HL-60 (cell line): ENCODE measurements at regions not wholly inside any gene's neighbourhood (a gene's known extent, or its start where the extent isn't known, plus 50 kb on each side); places are given as distances from the start of the nearest gene placed in this dataset.

Source experiments
- DNase-seq, 2 experiments: peaks; one replicate each; pipeline ENCODE4 v3.0.0-alpha.2; 2010 to 2020; ENCODE audit warnings: low read depth in 1 of 2, low spot score in 1 of 2
- H3K27ac ChIP-seq: fragments of 250-450 bp; sonication (Bioruptor Pico); replicated peaks from 2 replicates; pipeline ENCODE4 v1.5.1; 2020; ENCODE audit warnings: mild to moderate bottlenecking, moderate library complexity
- H3K27me3 ChIP-seq: fragments of 250-450 bp; sonication (Bioruptor Pico); 2 replicates; pipeline ENCODE4 v1.5.1; 2021; ENCODE audit warnings: mild to moderate bottlenecking, moderate library complexity; ENCODE audit not compliant: insufficient read depth, poor library complexity, severe bottlenecking
- H3K4me3 ChIP-seq: replicated peaks from 2 replicates; pipeline ENCODE4 v1.5.1; 2011; ENCODE audit warnings: mild to moderate bottlenecking, control low read depth, low read length; ENCODE audit not compliant: insufficient read depth
- CTCF ChIP-seq: IDR thresholded peaks from one replicate; pipeline ENCODE4 v1.5.1; 2011; ENCODE audit warnings: low read length, control low read depth, inconsistent platforms; ENCODE audit not compliant: insufficient read depth
- GABPA ChIP-seq: IDR thresholded peaks from 2 replicates; pipeline ENCODE4 v1.6.1; 2012; ENCODE audit warnings: low read depth
- POLR2AphosphoS5 ChIP-seq: IDR thresholded peaks from 2 replicates; pipeline ENCODE4 v1.6.1; 2012; ENCODE audit warnings: low read depth
- REST ChIP-seq: IDR thresholded peaks from 2 replicates; pipeline ENCODE4 v1.6.1; 2012; ENCODE audit warnings: low read depth; ENCODE audit not compliant: insufficient replicate concordance
- SPI1 ChIP-seq: IDR thresholded peaks from 2 replicates; pipeline ENCODE4 v1.6.1; 2012; ENCODE audit warnings: low read depth, mild to moderate bottlenecking, borderline replicate concordance

- no peak for DNase-seq
- Histone ChIP-seq H3K27me3 (no peaks in the 10 kb centered on the region), H3K27ac (no peak overlapping the region), H3K4me3 (no peak overlapping the region)
- TF ChIP-seq POLR2AphosphoS5 = no peak
- TF ChIP-seq GABPA = no peak
- TF ChIP-seq SPI1 = no peak
- TF ChIP-seq CTCF = no peak
- TF ChIP-seq REST = no peak
Measured at GRCh38 chr5:125413496-125414274, 667.2 kb upstream of the ZNF608 start.

GRCh38 chr5:125415126-125415525 lies 668.7 kb upstream of the ZNF608 start:
- H3K27me3 ChIP-seq = no peaks in the 10 kb centered on the region
- H3K27ac ChIP-seq = no peak overlapping the region
- no peak for DNase-seq
- TF ChIP-seq GABPA (no peak), POLR2AphosphoS5 (no peak), REST (no peak), CTCF (no peak), SPI1 (no peak)
- H3K4me3 ChIP-seq = no peak overlapping the region

GRCh38 chr5:125416055-125416454 lies 669.6 kb upstream of the ZNF608 start:
- H3K27ac ChIP-seq = no peak overlapping the region
- no peaks in the 10 kb centered on the region for H3K27me3 ChIP-seq
- DNase-seq = no peak
- H3K4me3 ChIP-seq = no peak overlapping the region
- no peak for TF ChIP-seq GABPA
- no peak for TF ChIP-seq REST
- no peak for TF ChIP-seq CTCF
- TF ChIP-seq SPI1 = no peak
